Heart left ventricle (tissue), 13 donors: ENCODE measurements at regions not wholly inside any gene's neighbourhood (a gene's known extent, or its start where the extent isn't known, plus 50 kb on each side); places are given as distances from the start of the nearest gene placed in this dataset.

Source experiments
- POLR2A ChIP-seq, 2 donors: fragments of 450-650 bp; IDR thresholded peaks; one replicate each; pipeline ENCODE4 v1.6.1; 2017; ENCODE audit warnings: antibody characterized with exemption in 2 of 2, mild to moderate bottlenecking in 2 of 2, moderate library complexity in 2 of 2
- TF ChIP-seq, protein P1 (sequence below), 12 donors: fragments of 200-600 bp; sonication (generic) in 4 of 12; IDR thresholded peaks; one replicate each; pipeline versions ENCODE4 v1.5.0 to v1.8.0; 2018 to 2022; ENCODE audit warnings: antibody characterized with exemption in 12 of 12, mild to moderate bottlenecking in 5 of 12
- donor health status: ischemic (EF 13 %, LVEDD 7.1; RV severe dilation, severe dysfunction).
- donor health status: DM: no; HTN: yes; CAD: no.
- donor health status: DM: no; HTN: no; CAD: no.
- donor health status: ischemic (EF 25% LVEDD 6.9; RV normal size, moderate dysfunction).
- donor health status: ischemic (EF 25% LVEDD 5.7; RV mildly dilated, moderate dysfunction).
- donor health status: ischemic (EF 35%, LVEDD 5.7; RV mildly dilated, moderate dysfunction).
- donor health status: nonischemic (EF 11% LVEDD 7.7; RV severe dilation, severe dysfunction).
- donor health status: DM: yes; HTN: yes; CAD: no.
- donor health status: PGD.
- donor health status: ischemic (EF 29% LVEDD 5.4; RV normal size, mild dysfunction).
- donor health status: nonischemic (EF 23%, LVEDD 6.1; RV moderate dilation, normal function).

DNA sequence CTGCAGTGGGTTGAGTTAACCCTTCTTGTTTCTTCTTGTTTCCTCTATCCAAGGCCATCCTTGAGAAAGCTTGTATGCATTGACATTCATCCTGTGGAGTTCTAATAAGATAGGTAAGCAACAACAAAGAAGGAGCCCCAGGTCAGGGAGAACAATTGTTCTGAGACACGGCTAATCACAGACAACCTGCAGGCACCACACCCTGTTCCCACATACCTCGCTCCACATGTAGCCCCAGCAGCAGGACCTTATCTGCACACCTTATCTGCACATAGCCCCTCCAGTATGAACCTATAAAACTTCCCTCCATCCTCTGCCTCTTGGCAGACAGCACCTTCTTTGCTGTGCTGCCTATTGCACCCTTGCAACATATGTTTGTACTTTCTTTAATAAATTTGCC lies 129.1 kb downstream of the MSL3 start:
- TF ChIP-seq, protein P1, sequence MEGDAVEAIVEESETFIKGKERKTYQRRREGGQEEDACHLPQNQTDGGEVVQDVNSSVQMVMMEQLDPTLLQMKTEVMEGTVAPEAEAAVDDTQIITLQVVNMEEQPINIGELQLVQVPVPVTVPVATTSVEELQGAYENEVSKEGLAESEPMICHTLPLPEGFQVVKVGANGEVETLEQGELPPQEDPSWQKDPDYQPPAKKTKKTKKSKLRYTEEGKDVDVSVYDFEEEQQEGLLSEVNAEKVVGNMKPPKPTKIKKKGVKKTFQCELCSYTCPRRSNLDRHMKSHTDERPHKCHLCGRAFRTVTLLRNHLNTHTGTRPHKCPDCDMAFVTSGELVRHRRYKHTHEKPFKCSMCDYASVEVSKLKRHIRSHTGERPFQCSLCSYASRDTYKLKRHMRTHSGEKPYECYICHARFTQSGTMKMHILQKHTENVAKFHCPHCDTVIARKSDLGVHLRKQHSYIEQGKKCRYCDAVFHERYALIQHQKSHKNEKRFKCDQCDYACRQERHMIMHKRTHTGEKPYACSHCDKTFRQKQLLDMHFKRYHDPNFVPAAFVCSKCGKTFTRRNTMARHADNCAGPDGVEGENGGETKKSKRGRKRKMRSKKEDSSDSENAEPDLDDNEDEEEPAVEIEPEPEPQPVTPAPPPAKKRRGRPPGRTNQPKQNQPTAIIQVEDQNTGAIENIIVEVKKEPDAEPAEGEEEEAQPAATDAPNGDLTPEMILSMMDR (IDR thresholded peaks at IDR 0.05): no peak
- TF ChIP-seq POLR2A (IDR thresholded peaks at IDR 0.05): no peak
